CD4-positive, alpha-beta T cell treated with Interleukin-12 subunit alpha and Interleukin-12 subunit beta, for 1 hour (primary cell): ENCODE measurements at regions not wholly inside any gene's neighbourhood (a gene's known extent, or its start where the extent isn't known, plus 50 kb on each side); places are given as distances from the start of the nearest gene placed in this dataset.
"Not testable (repeated sequence)": the region's sequence is repeated elsewhere in the genome, so short reads cannot be mapped to it uniquely, and the experiment has no call there.

Experiments used
- DNase-seq: peaks from one replicate; pipeline ENCODE4 v3.0.0-alpha.2; 2020

DNA sequence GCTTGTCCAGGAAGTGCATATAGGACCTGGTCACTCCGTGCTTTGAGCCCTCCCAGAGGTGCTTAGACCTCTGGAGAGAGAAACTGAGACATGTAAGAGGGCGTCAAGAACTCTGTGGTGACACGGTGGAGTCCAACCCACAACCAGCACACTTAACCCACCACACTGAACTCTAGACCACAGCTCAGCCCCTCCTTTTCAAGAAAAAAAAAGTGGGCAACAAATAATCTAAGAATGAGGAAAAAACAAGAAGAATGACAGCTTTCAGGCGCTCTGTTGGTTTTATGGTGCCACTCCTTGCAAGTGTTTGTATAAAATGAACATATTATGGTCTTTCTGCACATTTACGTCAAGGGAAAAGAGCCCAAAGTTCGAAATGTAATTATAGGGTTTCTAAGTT is 50.2 kb upstream of the SNAPC3 start:
- DNase-seq = no peak

DNA sequence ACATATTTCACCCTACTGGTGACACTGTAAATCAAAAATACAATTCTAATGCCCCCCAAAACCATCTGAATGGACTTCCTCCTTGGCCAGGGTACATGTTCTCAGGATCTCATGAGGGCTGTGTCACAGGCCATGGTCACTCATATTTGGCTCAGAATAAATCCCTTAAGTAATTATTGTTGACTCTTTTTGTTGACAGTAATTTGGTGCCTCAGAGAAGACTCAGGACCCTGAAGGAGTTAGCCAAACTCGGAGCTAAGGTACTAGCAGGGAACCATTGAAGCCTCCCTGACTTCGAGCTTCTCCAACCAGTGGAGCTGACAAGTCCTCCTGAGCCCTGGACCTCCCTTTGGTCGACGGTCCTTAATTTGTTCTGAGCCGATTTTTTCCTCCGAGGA is 51.2 kb upstream of the SNAPC3 start:
- DNase-seq = no peak

DNA sequence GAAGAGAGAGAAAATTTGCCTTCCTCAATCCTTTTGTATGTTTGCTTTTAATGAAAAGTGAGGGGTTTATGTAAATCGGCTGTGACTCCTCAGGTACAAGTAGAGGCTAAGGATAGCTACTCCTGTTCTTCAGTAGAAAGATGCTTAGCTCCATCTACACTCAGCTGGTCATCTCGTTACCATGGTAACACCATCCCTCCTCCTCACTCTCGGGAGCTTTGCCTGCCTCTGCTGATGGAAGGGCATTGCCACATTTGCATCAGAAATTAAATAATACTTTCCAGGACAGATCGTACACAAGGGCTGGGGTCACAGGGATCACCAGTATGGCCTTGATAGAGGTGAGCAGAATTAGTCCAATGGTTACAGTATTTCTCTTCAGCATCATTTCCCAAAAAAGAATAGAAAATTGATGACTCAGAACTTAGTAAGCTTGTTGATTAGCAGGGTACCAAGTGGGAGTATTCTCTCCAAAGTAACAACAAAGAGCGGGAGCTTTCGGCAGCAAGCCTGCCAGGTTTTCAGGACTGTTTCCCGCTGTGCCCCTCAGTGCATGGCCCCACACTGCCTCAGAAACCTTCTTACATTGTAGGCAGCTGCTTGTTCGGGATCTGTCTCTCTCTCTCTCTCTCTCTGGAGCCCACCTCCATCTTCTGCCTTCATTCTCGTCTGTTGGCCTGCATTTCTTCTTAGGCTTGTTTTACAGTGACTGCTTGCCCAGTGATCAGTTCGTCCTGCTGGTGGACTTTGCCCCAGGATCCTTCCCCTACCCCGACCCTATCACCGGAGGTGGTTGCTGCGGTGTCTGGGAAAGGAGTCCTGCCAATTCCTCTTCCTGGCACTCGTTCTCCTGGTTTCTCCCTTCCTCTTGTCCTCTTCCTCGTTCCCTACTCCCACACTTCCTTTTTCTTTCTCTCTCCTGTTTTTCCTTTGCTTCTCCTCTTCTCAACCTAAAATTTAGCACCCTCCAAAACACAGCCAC is 51.9 kb upstream of the SNAPC3 start:
- no peak for DNase-seq

DNA sequence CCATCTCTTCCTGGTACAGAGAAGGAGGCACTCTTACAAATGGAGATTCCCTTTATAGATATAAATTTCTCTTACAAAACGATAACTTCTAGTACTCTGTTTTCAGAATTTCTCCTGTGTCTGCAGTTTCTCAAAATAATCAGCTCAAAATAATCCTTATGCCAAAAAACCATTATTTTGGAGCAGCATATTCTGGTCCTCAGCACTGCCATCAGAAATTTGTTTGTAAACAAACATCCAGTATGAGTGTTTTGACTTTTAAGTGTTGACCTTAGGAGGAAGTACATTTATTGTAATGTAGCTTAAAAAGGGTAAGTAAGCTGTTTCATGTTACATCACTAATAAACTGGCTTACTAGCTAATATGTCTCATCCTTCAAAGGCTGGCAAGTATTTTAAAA is 52.8 kb upstream of the SNAPC3 start:
- no peak for DNase-seq

DNA sequence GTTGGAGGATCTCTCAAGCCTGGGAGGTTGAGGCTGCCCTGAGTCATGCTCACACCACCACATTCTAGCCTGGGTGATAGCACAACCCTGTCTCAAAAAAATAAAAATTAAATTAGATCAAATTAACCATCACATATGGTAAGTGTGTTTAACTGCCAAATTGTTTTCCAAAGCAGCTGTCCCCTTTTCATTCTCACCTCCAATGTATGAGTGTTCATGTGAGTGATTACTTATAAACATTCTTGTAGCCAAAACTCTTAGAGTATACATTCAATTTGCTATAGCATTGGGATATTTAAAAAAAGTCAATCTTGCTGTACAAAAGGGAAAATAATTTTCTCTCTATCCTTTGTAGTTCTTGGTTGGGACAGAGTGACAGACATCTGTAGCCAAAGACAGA is 53.4 kb upstream of the SNAPC3 start:
- no peak for DNase-seq

DNA sequence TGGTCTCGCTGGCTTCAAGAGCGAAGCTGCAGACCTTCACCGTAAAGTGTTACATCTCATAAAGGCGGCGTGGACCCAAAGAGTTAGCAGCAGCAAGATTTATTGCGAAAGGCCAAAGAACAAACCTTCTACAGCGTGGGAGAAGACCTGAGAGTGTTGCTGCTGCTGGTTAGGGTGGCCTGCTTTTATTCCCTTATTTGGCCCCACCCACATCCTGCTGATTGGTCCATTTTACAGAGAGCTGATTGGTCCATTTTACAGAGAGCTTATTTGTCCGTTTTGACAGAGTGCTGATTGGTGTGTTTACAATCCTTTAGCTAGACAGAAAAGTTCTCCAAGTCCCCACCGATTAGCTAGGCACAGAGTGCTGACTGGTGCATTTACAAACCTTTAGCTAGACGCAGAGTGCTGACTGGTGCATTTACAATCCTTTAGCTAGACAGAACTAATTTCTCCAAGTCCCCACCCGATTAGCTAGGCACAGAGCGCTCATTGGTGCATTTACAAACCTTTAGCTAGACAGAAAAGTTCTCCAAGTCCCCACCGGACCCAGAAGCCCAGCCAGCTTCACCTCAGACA is 57.6 kb upstream of the SNAPC3 start:
- DNase-seq = not testable (repeated sequence)

DNA sequence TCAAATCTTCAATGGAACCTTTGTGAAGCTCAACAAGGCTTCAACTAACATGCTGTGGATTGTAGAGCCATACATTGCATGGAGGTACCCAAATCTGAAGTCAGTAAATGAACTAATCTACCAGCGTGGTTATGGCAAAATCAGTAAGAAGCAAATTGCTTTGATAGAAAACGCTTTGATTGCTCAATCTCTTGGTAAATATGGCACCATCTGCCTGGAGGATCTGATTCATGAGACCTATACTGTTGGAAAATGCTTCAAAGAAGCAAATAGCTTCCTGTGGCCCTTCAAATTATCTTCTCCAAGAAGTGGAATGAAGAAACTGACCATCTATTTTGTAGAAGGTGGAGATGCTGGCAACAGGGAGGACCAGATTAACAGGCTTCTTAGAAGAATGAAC is 54.7 kb upstream of the TTC39B start:
- DNase-seq = no peak

DNA sequence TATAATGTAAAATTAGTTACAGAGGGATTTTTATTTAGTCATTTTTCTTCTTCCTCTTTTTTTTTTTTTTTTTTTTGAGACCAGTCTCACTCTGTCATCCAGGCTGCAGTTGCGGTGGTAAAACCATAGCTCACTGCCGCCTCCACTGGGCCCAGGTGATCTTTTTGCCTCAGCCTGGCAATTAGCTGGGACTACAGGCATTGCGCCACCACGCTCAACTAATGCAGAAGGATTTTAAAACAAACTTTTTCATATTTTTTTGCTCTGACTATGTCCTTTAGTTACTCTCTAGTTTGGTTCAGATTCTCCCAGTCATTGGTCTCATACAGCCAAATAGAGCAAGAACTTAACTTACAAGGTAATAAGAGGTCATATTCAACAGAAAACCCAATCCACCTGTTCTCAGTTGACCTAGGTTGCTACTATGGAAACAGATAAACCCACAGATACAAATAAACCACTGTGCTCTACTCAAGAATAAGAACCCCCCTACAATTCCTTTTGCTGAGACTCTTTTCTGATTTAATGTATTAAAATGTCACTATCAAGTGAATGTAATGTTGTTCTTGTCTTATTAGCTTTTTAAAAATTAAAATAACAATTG is 50.1 kb upstream of the TTC39B start:
- DNase-seq = peak; percentile 49
